ENCODE measurements at regions not wholly inside any gene's neighbourhood (a gene's known extent, or its start where the extent isn't known, plus 50 kb on each side); places are given as distances from the start of the nearest gene placed in this dataset.

DNA sequence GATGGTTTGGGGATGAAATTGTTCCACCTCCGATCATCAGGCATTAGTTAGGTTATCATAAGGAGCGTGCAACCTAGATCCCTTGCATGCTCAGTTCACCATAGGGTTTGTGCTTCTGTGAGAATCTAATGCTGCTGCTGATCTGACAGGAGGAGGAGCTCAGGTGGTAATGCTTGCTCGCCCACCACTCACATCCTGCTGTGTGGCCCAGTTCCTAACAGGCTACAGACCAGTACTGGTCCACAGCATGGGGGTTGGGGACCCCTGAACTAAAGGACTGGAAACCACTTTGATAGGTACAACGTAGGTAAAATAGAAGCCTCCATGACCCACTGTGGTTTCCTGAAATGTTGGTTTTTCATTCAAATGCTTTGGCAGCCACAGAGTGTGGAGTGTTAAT lies 109.3 kb upstream of the PROKR2 start:
- Mint-ChIP-seq H3K27me3 (ENCODE audit: unreplicated experiment) (no peaks in the 10 kb centered on the region), H3K36me3 (ENCODE audit: unreplicated experiment) (no peaks in the 10 kb centered on the region), H3K27ac (ENCODE audit: unreplicated experiment) (no peak overlapping the region), H3K9me3 (ENCODE audit: unreplicated experiment) (no peaks in the 10 kb centered on the region), H3K4me1 (ENCODE audit: low read depth, unreplicated experiment) (no peaks in the 10 kb centered on the region), H3K4me3 (ENCODE audit: unreplicated experiment) (no peak overlapping the region)
- no peak for DNase-seq
- TF ChIP-seq, protein P1, sequence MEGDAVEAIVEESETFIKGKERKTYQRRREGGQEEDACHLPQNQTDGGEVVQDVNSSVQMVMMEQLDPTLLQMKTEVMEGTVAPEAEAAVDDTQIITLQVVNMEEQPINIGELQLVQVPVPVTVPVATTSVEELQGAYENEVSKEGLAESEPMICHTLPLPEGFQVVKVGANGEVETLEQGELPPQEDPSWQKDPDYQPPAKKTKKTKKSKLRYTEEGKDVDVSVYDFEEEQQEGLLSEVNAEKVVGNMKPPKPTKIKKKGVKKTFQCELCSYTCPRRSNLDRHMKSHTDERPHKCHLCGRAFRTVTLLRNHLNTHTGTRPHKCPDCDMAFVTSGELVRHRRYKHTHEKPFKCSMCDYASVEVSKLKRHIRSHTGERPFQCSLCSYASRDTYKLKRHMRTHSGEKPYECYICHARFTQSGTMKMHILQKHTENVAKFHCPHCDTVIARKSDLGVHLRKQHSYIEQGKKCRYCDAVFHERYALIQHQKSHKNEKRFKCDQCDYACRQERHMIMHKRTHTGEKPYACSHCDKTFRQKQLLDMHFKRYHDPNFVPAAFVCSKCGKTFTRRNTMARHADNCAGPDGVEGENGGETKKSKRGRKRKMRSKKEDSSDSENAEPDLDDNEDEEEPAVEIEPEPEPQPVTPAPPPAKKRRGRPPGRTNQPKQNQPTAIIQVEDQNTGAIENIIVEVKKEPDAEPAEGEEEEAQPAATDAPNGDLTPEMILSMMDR (IDR thresholded peaks at IDR 0.05; ENCODE audit: partially characterized antibody, unreplicated experiment), result no peak

DNA sequence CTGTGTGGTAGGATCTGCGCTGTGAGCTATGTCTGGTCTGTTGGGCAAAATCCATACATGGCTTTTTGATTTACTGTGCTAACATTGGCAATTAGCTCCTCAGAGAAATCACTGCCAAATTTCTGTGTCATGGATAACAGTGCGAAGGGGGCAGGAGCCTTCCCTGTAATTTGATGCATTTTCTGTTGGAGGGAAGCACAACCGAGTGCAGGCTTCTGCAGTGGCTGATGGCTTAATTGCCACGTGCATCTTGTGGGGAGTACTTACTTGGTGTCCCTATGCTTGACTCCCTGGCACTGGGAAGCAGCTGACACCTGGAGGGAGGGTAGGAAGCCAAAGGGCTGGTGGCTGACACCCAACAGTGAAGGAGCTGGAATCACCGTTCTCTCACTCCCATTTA lies 99.3 kb upstream of the PROKR2 start:
- DNase-seq, result no peak
- H3K36me3 Mint-ChIP-seq (ENCODE audit: unreplicated experiment), result no peaks in the 10 kb centered on the region
- TF ChIP-seq, protein P1 (IDR thresholded peaks at IDR 0.05; ENCODE audit: partially characterized antibody, unreplicated experiment), result no peak

DNA sequence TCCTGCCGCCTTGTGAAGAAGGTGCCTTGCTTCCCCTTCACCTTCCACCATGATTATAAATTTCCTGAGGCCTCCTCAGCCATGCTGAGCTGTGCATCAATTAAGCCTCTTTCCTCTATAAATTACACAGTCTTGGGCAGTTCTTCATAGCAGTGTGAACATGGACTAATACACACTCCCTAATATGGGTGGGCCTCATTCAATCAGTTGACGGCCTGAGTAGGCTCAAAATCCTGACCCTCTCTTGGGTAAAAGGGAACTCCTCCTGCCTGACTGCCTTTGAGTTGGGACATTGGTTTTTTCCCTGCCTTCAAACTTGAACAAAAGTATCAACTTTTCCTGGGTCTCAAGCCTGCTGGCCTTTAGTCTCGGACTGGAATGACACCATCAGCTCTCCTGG lies 96.6 kb upstream of the PROKR2 start:
- TF ChIP-seq, protein P1 (IDR thresholded peaks at IDR 0.05; ENCODE audit: partially characterized antibody, unreplicated experiment), result no peak

More for the DNA sequence above, 99.3 kb upstream of the PROKR2 start:
- H3K9me3 Mint-ChIP-seq (ENCODE audit: unreplicated experiment), result no peaks in the 10 kb centered on the region
- peaks cover 6% of the 10 kb centered on the region for H3K4me1 Mint-ChIP-seq (ENCODE audit: low read depth, unreplicated experiment)
- peaks cover 2% of the 10 kb centered on the region for H3K27me3 Mint-ChIP-seq (ENCODE audit: unreplicated experiment)
- no peak overlapping the region for H3K4me3 Mint-ChIP-seq (ENCODE audit: unreplicated experiment)
- H3K27ac Mint-ChIP-seq (ENCODE audit: unreplicated experiment), result no peak overlapping the region

DNA sequence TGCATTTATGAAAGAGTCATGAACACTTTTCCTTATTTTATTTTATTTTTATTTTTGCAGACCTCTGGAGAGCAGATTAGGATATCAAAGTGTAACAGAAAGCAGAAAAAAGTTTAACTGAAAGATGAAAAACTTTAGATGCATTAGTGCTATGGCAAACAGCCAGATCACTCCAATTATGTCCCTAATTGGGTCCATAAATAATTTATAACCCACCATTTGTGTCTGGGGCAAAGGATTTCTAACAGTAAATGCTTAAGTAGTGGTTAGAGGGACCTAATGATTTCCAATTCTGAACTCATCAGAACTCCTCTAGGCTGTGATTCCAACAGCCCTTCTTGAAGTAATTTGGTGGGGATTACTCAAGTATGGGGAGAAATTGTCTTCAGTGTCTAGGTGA lies 93.7 kb upstream of the PROKR2 start:
- Mint-ChIP-seq H3K36me3 (ENCODE audit: unreplicated experiment) (no peaks in the 10 kb centered on the region), H3K27ac (ENCODE audit: unreplicated experiment) (no peak overlapping the region), H3K27me3 (ENCODE audit: unreplicated experiment) (peaks cover 2% of the 10 kb centered on the region), H3K9me3 (ENCODE audit: unreplicated experiment) (peaks cover 2% of the 10 kb centered on the region), H3K4me3 (ENCODE audit: unreplicated experiment) (no peak overlapping the region), H3K4me1 (ENCODE audit: low read depth, unreplicated experiment) (peaks cover 8% of the 10 kb centered on the region)
- TF ChIP-seq, protein P1 (IDR thresholded peaks at IDR 0.05; ENCODE audit: partially characterized antibody, unreplicated experiment), result no peak
- DNase-seq, result no peak

More for the DNA sequence above, 96.6 kb upstream of the PROKR2 start:
- Mint-ChIP-seq H3K27me3 (ENCODE audit: unreplicated experiment) (peaks cover 2% of the 10 kb centered on the region), H3K4me3 (ENCODE audit: unreplicated experiment) (no peak overlapping the region), H3K27ac (ENCODE audit: unreplicated experiment) (no peak overlapping the region), H3K36me3 (ENCODE audit: unreplicated experiment) (no peaks in the 10 kb centered on the region), H3K4me1 (ENCODE audit: low read depth, unreplicated experiment) (peaks cover 8% of the 10 kb centered on the region), H3K9me3 (ENCODE audit: unreplicated experiment) (no peaks in the 10 kb centered on the region)
- DNase-seq, result no peak

DNA sequence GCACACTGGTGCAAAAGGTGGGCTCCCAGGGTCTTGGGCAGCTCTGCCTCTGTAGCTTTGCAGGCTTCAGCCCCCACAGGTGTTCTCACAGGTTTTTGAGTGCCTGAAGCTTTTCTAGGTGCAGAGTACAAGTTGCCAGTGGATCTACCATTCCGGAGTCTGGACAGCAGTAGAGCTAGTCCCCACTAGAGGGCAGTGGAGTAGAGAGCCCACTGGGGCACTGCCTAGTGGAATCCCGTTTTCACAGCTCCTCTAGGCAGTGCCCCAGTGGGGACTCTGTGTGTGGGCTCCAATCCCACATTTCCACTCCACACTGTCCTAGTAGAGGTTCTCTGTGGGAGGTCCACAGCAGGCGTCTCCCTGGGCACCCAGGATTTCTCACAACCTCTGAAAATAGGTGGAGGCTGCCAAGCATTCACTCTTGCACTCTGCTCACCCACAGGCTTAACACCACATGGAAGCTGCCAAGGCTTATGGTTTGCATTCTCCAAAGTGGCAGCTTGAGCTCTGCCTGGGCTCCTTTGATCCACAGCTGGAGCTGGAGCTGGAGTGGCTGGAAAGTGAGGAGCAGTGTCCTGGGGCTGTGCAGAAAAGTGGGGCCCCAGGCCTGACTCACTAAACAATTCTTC lies 86.3 kb upstream of the PROKR2 start:
- H3K4me3 Mint-ChIP-seq (ENCODE audit: unreplicated experiment), result no peak overlapping the region
- no peaks in the 10 kb centered on the region for H3K27me3 Mint-ChIP-seq (ENCODE audit: unreplicated experiment)
- H3K9me3 Mint-ChIP-seq (ENCODE audit: unreplicated experiment), result peaks cover 2% of the 10 kb centered on the region
- peaks cover 4% of the 10 kb centered on the region for H3K4me1 Mint-ChIP-seq (ENCODE audit: low read depth, unreplicated experiment)
- peaks cover 4% of the 10 kb centered on the region for H3K36me3 Mint-ChIP-seq (ENCODE audit: unreplicated experiment)
- peak; percentile 43 for DNase-seq
- TF ChIP-seq, protein P1 (IDR thresholded peaks at IDR 0.05; ENCODE audit: partially characterized antibody, unreplicated experiment), result peak; percentile 59
- H3K27ac Mint-ChIP-seq (ENCODE audit: unreplicated experiment), result no peak overlapping the region

Data from glutamatergic neuron (in vitro differentiated cells).